Endothelial cell (in vitro differentiated cells): ENCODE measurements at regions not wholly inside any gene's neighbourhood (a gene's known extent, or its start where the extent isn't known, plus 50 kb on each side); places are given as distances from the start of the nearest gene placed in this dataset.
A peak's percentile ranks its signal among the peaks of the same experiment; 100 is the strongest.

ENCODE experiments used
- DNase-seq: peaks from one replicate; pipeline ENCODE4 v3.0.0; 2021; ENCODE audit warnings: low spot score
- H3K27ac Mint-ChIP-seq: one replicate; pipeline ENCODE4 v1.8.0; 2021; ENCODE audit warnings: mixed read lengths, inconsistent platforms; ENCODE audit not compliant: unreplicated experiment
- H3K27me3 Mint-ChIP-seq: one replicate; pipeline ENCODE4 v1.8.0; 2021; ENCODE audit warnings: mild to moderate bottlenecking, moderate library complexity, mixed read lengths, inconsistent platforms; ENCODE audit not compliant: unreplicated experiment
- H3K36me3 Mint-ChIP-seq: one replicate; pipeline ENCODE4 v1.8.0; 2021; ENCODE audit warnings: mild to moderate bottlenecking, low read depth, mixed read lengths, inconsistent platforms; ENCODE audit not compliant: unreplicated experiment
- H3K4me1 Mint-ChIP-seq: one replicate; pipeline ENCODE4 v1.8.0; 2021; ENCODE audit warnings: mild to moderate bottlenecking, mixed read lengths, inconsistent platforms; ENCODE audit not compliant: unreplicated experiment
- H3K4me3 Mint-ChIP-seq: one replicate; pipeline ENCODE4 v1.8.0; 2021; ENCODE audit warnings: mild to moderate bottlenecking, mixed read lengths, inconsistent platforms; ENCODE audit not compliant: unreplicated experiment
- H3K9me3 Mint-ChIP-seq: one replicate; pipeline ENCODE4 v1.8.0; 2021; ENCODE audit warnings: mixed read lengths, inconsistent platforms; ENCODE audit not compliant: unreplicated experiment
- CTCF ChIP-seq: fragments of 200-600 bp; sonication (generic); IDR thresholded peaks from one replicate; pipeline ENCODE4 v1.5.0; 2021; ENCODE audit warnings: antibody characterized with exemption; ENCODE audit not compliant: unreplicated experiment

GRCh38 chr20:58086763-58087561 is 141.5 kb downstream of the ANKRD60 start:
- H3K36me3 Mint-ChIP-seq: peaks cover 3% of the 10 kb centered on the region
- no peaks in the 10 kb centered on the region for H3K9me3 Mint-ChIP-seq
- no peak overlapping the region for H3K4me3 Mint-ChIP-seq

GRCh38 chr20:58084966-58085365 is 143.5 kb downstream of the ANKRD60 start:
- no peak overlapping the region for H3K4me3 Mint-ChIP-seq
- H3K27ac Mint-ChIP-seq: no peak overlapping the region
- no peaks in the 10 kb centered on the region for H3K27me3 Mint-ChIP-seq
- H3K4me1 Mint-ChIP-seq: peaks cover 9% of the 10 kb centered on the region
- TF ChIP-seq CTCF: no peak
- H3K36me3 Mint-ChIP-seq: peaks cover 3% of the 10 kb centered on the region
- H3K9me3 Mint-ChIP-seq: no peaks in the 10 kb centered on the region
- DNase-seq: no peak

More at GRCh38 chr20:58086763-58087561, 141.5 kb downstream of the ANKRD60 start:
- DNase-seq: peak; percentile 62
- peak; percentile 95 for TF ChIP-seq CTCF
- H3K27me3 Mint-ChIP-seq: no peaks in the 10 kb centered on the region
- H3K27ac Mint-ChIP-seq: no peak overlapping the region
- peaks cover 11% of the 10 kb centered on the region for H3K4me1 Mint-ChIP-seq

- Mint-ChIP-seq H3K27ac (no peak overlapping the region), H3K36me3 (peaks cover 3% of the 10 kb centered on the region), H3K4me1 (peaks cover 9% of the 10 kb centered on the region), H3K4me3 (no peak overlapping the region), H3K27me3 (no peaks in the 10 kb centered on the region), H3K9me3 (no peaks in the 10 kb centered on the region)
- no peak for TF ChIP-seq CTCF
- no peak for DNase-seq
These were observed 143.9 kb downstream of the ANKRD60 start for GRCh38 chr20:58084566-58084965.

GRCh38 chr20:58081846-58082245 is 146.6 kb downstream of the ANKRD60 start:
- no peak for TF ChIP-seq CTCF
- peaks cover 5% of the 10 kb centered on the region for H3K4me1 Mint-ChIP-seq
- H3K4me3 Mint-ChIP-seq: no peak overlapping the region
- no peak overlapping the region for H3K27ac Mint-ChIP-seq
- H3K36me3 Mint-ChIP-seq: peaks cover 17% of the 10 kb centered on the region
- DNase-seq: no peak
- H3K27me3 Mint-ChIP-seq: no peaks in the 10 kb centered on the region
- peaks cover 5% of the 10 kb centered on the region for H3K9me3 Mint-ChIP-seq

- H3K27ac Mint-ChIP-seq: peak overlapping the region; percentile 18
- no peak for DNase-seq
- peaks cover 21% of the 10 kb centered on the region for H3K36me3 Mint-ChIP-seq
- no peak for TF ChIP-seq CTCF
- peaks cover 7% of the 10 kb centered on the region for H3K27me3 Mint-ChIP-seq
- H3K4me3 Mint-ChIP-seq: no peak overlapping the region
- peaks cover 5% of the 10 kb centered on the region for H3K9me3 Mint-ChIP-seq
- H3K4me1 Mint-ChIP-seq: peaks cover 22% of the 10 kb centered on the region
These were observed 149.5 kb downstream of the ANKRD60 start for GRCh38 chr20:58078741-58079522.
